DOHH2 (cell line): ENCODE measurements at regions not wholly inside any gene's neighbourhood (a gene's known extent, or its start where the extent isn't known, plus 50 kb on each side); places are given as distances from the start of the nearest gene placed in this dataset.

Experiments used
- CTCF ChIP-seq: fragments of 200-600 bp; sonication (generic); IDR thresholded peaks from one replicate; pipeline ENCODE4 v1.5.1; 2014; ENCODE audit warnings: antibody characterized with exemption, mild to moderate bottlenecking, low read depth, low read length; ENCODE audit not compliant: poor library complexity, severe bottlenecking
- EZH2phosphoT487 ChIP-seq: fragments of 200-600 bp; sonication (generic); IDR thresholded peaks from 2 replicates; pipeline ENCODE4 v1.6.1; 2017; ENCODE audit warnings: borderline replicate concordance, mild to moderate bottlenecking, antibody characterized with exemption, low read length, moderate library complexity, mixed read lengths

GRCh38 chr4:52311464-52312125 lies 260.5 kb downstream of the SPATA18 start:
- TF ChIP-seq CTCF (no peak), EZH2phosphoT487 (no peak)
